Activated CD4-positive, alpha-beta memory T cell treated with anti-CD3 and anti-CD28 coated beads for 36 hours (primary cell): ENCODE measurements at regions not wholly inside any gene's neighbourhood (a gene's known extent, or its start where the extent isn't known, plus 50 kb on each side); places are given as distances from the start of the nearest gene placed in this dataset.

ENCODE experiments used
- CTCF ChIA-PET: fragments of 350-600 bp; sonication (Branson Sonifier 250); formaldehyde crosslinking; loops from one replicate; lab custom pipeline; 2021; ENCODE audit warnings: antibody characterized with exemption, inconsistent platforms; lab: Charles Lee
- POLR2A ChIA-PET: fragments of 350-600 bp; sonication (Branson Sonifier 250); formaldehyde crosslinking; loops from one replicate; lab custom pipeline; 2021; ENCODE audit warnings: antibody characterized with exemption; lab: Charles Lee
- DNase-seq: peaks from one replicate; pipeline ENCODE4 v3.0.0-alpha.2; 2020
- H3K27ac Mint-ChIP-seq: one replicate; pipeline ENCODE4 v1.8.0; 2021; ENCODE audit warnings: mixed read lengths
- H3K27me3 Mint-ChIP-seq: one replicate; pipeline ENCODE4 v1.8.0; 2021; ENCODE audit warnings: mixed read lengths
- H3K36me3 Mint-ChIP-seq: one replicate; pipeline ENCODE4 v1.8.0; 2021; ENCODE audit warnings: mixed read lengths
- H3K4me1 Mint-ChIP-seq: one replicate; pipeline ENCODE4 v1.8.0; 2021; ENCODE audit warnings: low read depth, mixed read lengths
- H3K4me3 Mint-ChIP-seq: one replicate; pipeline ENCODE4 v1.8.0; 2021; ENCODE audit warnings: mild to moderate bottlenecking, mixed read lengths
- H3K9me3 Mint-ChIP-seq: one replicate; pipeline ENCODE4 v1.8.0; 2021; ENCODE audit warnings: mixed read lengths
- intact Hi-C: fragments of 100-400 bp; cut with micrococcal nuclease; formaldehyde crosslinking; loops from one replicate; pipeline ENCODE4 v1.15.1; 2023

GRCh38 chr15:45743426-45744235 lies 108.8 kb downstream of the SQOR start:
- no peaks in the 10 kb centered on the region for H3K9me3 Mint-ChIP-seq
- no peak overlapping the region for H3K27ac Mint-ChIP-seq
- no peak overlapping the region for H3K4me3 Mint-ChIP-seq
- no peak for DNase-seq
- intact Hi-C loops = no loop called here
- H3K4me1 Mint-ChIP-seq = no peaks in the 10 kb centered on the region
- ChIA-PET POLR2A (no interaction called here), CTCF (no interaction called here)
- H3K36me3 Mint-ChIP-seq = no peaks in the 10 kb centered on the region
- no peaks in the 10 kb centered on the region for H3K27me3 Mint-ChIP-seq

GRCh38 chr15:45744236-45744589 lies 109.4 kb downstream of the SQOR start:
- Mint-ChIP-seq H3K9me3 (no peaks in the 10 kb centered on the region), H3K4me3 (no peak overlapping the region)
- intact Hi-C loops = no loop called here

GRCh38 chr15:45747426-45747825 lies 112.6 kb downstream of the SQOR start:
- no peaks in the 10 kb centered on the region for H3K9me3 Mint-ChIP-seq
- DNase-seq = no peak
- intact Hi-C loops = no loop called here
- H3K27ac Mint-ChIP-seq = no peak overlapping the region
- no peaks in the 10 kb centered on the region for H3K4me1 Mint-ChIP-seq
- peaks cover 1% of the 10 kb centered on the region for H3K27me3 Mint-ChIP-seq
- POLR2A ChIA-PET = no interaction called here
- CTCF ChIA-PET = interaction anchor here (1.1 kb wide), 1 partner anchor 42 kb away, joined by 5 read pairs; no protein-coding TSS in a partner anchor
- H3K4me3 Mint-ChIP-seq = no peak overlapping the region
- H3K36me3 Mint-ChIP-seq = no peaks in the 10 kb centered on the region

More at GRCh38 chr15:45744236-45744589, 109.4 kb downstream of the SQOR start:
- ChIA-PET POLR2A (no interaction called here), CTCF (no interaction called here)
- Mint-ChIP-seq H3K36me3 (no peaks in the 10 kb centered on the region), H3K4me1 (no peaks in the 10 kb centered on the region), H3K27me3 (peaks cover 1% of the 10 kb centered on the region), H3K27ac (no peak overlapping the region)
- DNase-seq = no peak

GRCh38 chr15:45751629-45752028 lies 116.8 kb downstream of the SQOR start:
- peaks cover 2% of the 10 kb centered on the region for H3K9me3 Mint-ChIP-seq
- CTCF ChIA-PET = no interaction called here

GRCh38 chr15:45759936-45760335 lies 125.1 kb downstream of the SQOR start:
- CTCF ChIA-PET = no interaction called here
- H3K4me3 Mint-ChIP-seq = no peak overlapping the region

More at GRCh38 chr15:45751629-45752028, 116.8 kb downstream of the SQOR start:
- H3K36me3 Mint-ChIP-seq = no peaks in the 10 kb centered on the region
- no peak overlapping the region for H3K27ac Mint-ChIP-seq
- no peaks in the 10 kb centered on the region for H3K4me1 Mint-ChIP-seq
- POLR2A ChIA-PET = no interaction called here
- DNase-seq = no peak
- H3K27me3 Mint-ChIP-seq = peaks cover 9% of the 10 kb centered on the region
- H3K4me3 Mint-ChIP-seq = no peak overlapping the region
- intact Hi-C loops = no loop called here

GRCh38 chr15:45762726-45763125 lies 127.9 kb downstream of the SQOR start:
- intact Hi-C loops = no loop called here
- CTCF ChIA-PET = interaction anchor here (1.2 kb wide), 1 partner anchor 58 kb away, joined by 3 read pairs; no protein-coding TSS in a partner anchor
- Mint-ChIP-seq H3K27ac (no peak overlapping the region), H3K9me3 (no peaks in the 10 kb centered on the region), H3K4me3 (no peak overlapping the region), H3K36me3 (no peaks in the 10 kb centered on the region), H3K4me1 (no peaks in the 10 kb centered on the region), H3K27me3 (peaks cover 14% of the 10 kb centered on the region)
- DNase-seq = no peak
- POLR2A ChIA-PET = no interaction called here

More at GRCh38 chr15:45759936-45760335, 125.1 kb downstream of the SQOR start:
- POLR2A ChIA-PET = no interaction called here
- no peak for DNase-seq
- Mint-ChIP-seq H3K9me3 (no peaks in the 10 kb centered on the region), H3K27me3 (peaks cover 26% of the 10 kb centered on the region), H3K27ac (no peak overlapping the region), H3K36me3 (no peaks in the 10 kb centered on the region), H3K4me1 (no peaks in the 10 kb centered on the region)
- intact Hi-C loops = no loop called here

GRCh38 chr15:45763170-45763869 lies 128.5 kb downstream of the SQOR start:
- CTCF ChIA-PET = interaction anchor here (1.2 kb wide), 1 partner anchor 58 kb away, joined by 3 read pairs; no protein-coding TSS in a partner anchor
- no peak overlapping the region for H3K4me3 Mint-ChIP-seq
- H3K27me3 Mint-ChIP-seq = peaks cover 14% of the 10 kb centered on the region
- no peaks in the 10 kb centered on the region for H3K9me3 Mint-ChIP-seq
- POLR2A ChIA-PET = no interaction called here
- H3K36me3 Mint-ChIP-seq = no peaks in the 10 kb centered on the region
- H3K4me1 Mint-ChIP-seq = no peaks in the 10 kb centered on the region
- no peak overlapping the region for H3K27ac Mint-ChIP-seq
- intact Hi-C loops = no loop called here
- DNase-seq = no peak

- Mint-ChIP-seq H3K4me1 (no peaks in the 10 kb centered on the region), H3K9me3 (no peaks in the 10 kb centered on the region), H3K36me3 (no peaks in the 10 kb centered on the region), H3K27ac (no peak overlapping the region), H3K27me3 (peaks cover 6% of the 10 kb centered on the region), H3K4me3 (no peak overlapping the region)
- ChIA-PET CTCF (no interaction called here), POLR2A (no interaction called here)
- no peak for DNase-seq
- intact Hi-C loops = no loop called here
Observed at GRCh38 chr15:45773149-45773548, 138.3 kb downstream of the SQOR start.

GRCh38 chr15:45776772-45777171 lies 141.9 kb downstream of the SQOR start:
- Mint-ChIP-seq H3K4me3 (no peak overlapping the region), H3K27ac (no peak overlapping the region), H3K9me3 (no peaks in the 10 kb centered on the region), H3K27me3 (peaks cover 6% of the 10 kb centered on the region), H3K36me3 (no peaks in the 10 kb centered on the region), H3K4me1 (no peaks in the 10 kb centered on the region)
- ChIA-PET POLR2A (no interaction called here), CTCF (interaction anchor here (0.7 kb wide), 1 partner anchor 18 kb away, joined by 3 read pairs; no protein-coding TSS in a partner anchor)
- intact Hi-C loops = no loop called here
- no peak for DNase-seq

- CTCF ChIA-PET = no interaction called here
- no peaks in the 10 kb centered on the region for H3K36me3 Mint-ChIP-seq
- no peaks in the 10 kb centered on the region for H3K9me3 Mint-ChIP-seq
- H3K27me3 Mint-ChIP-seq = peaks cover 8% of the 10 kb centered on the region
- POLR2A ChIA-PET = no interaction called here
- H3K4me1 Mint-ChIP-seq = no peaks in the 10 kb centered on the region
- no peak overlapping the region for H3K4me3 Mint-ChIP-seq
- no peak for DNase-seq
- intact Hi-C loops = no loop called here
- no peak overlapping the region for H3K27ac Mint-ChIP-seq
Observed at GRCh38 chr15:45777781-45778180, 143.0 kb downstream of the SQOR start.

- CTCF ChIA-PET = no interaction called here
- no peak for DNase-seq
- intact Hi-C loops = no loop called here
- Mint-ChIP-seq H3K27me3 (peaks cover 6% of the 10 kb centered on the region), H3K4me3 (no peak overlapping the region), H3K27ac (no peak overlapping the region), H3K4me1 (no peaks in the 10 kb centered on the region), H3K36me3 (no peaks in the 10 kb centered on the region), H3K9me3 (no peaks in the 10 kb centered on the region)
- POLR2A ChIA-PET = no interaction called here
Observed at GRCh38 chr15:45780352-45780751, 145.5 kb downstream of the SQOR start.

GRCh38 chr15:45784656-45785055 lies 149.8 kb downstream of the SQOR start:
- Mint-ChIP-seq H3K9me3 (no peaks in the 10 kb centered on the region), H3K36me3 (no peaks in the 10 kb centered on the region), H3K27ac (no peak overlapping the region), H3K27me3 (peaks cover 3% of the 10 kb centered on the region), H3K4me3 (no peak overlapping the region), H3K4me1 (no peaks in the 10 kb centered on the region)
- ChIA-PET CTCF (no interaction called here), POLR2A (no interaction called here)
- intact Hi-C loops = no loop called here
- no peak for DNase-seq
